ENCODE measurements at regions not wholly inside any gene's neighbourhood (a gene's known extent, or its start where the extent isn't known, plus 50 kb on each side); places are given as distances from the start of the nearest gene placed in this dataset.
"Not testable (repeated sequence)": the region's sequence is repeated elsewhere in the genome, so short reads cannot be mapped to it uniquely, and the experiment has no call there.

DNA sequence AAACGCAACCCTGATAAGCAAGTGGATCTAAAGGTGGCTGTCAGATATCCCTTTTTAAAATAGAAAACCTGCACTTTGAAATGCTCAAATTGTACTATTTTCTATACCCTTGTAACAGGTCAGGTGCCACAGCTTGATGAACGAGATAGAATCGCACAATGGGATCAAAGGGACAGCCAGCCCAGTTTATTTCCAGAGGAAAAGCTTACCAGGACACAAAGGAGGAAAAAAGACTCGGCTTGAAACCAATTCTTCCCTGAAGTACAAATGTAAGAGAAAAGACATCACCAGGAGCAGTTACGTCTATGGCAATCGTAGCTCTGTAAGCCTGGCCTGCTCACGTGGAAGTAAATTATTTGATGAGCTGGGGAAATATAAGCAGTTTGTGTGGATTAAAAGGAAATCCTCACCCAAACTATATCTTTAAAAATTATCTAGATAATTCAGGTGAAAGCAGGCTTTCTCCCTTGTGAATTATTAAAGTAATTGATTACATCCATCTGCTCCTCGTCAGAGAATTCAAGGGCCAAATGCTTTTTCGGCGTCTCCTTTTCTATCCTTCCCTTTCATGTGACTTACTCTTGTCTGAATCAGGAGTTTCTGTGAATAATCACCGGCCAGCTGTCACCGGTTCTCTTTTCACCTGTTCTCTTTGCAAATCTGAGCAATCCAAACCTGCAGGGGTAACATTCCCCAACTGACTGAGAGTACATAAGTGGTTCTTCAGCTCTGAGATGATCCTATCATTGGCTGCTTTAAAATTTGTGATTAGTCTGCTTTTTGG, 339.2 kb upstream of the ONECUT1 start:
- Histone ChIP-seq H3K9me2 (replicated peaks; ENCODE audit: insufficient read depth) (no peaks in the 10 kb centered on the region), H3K79me2 (no peaks in the 10 kb centered on the region), H2AFZ (no peak overlapping the region), H3K4me3 (no peak overlapping the region), H3K27ac (no peak overlapping the region), H3K4me2 (no peak overlapping the region), H3K4me1 (ENCODE audit: insufficient read depth) (no peaks in the 10 kb centered on the region), H3K36me3 (replicated peaks; ENCODE audit: insufficient read depth, low read depth) (no peaks in the 10 kb centered on the region), H3K9me3 (ENCODE audit: low read depth) (no peaks in the 10 kb centered on the region), H3K27me3 (no peaks in the 10 kb centered on the region), H4K20me1 (ENCODE audit: insufficient read depth, poor library complexity, severe bottlenecking) (no peaks in the 10 kb centered on the region)
- DNase-seq (ENCODE audit: low spot score), result no peak
- WGBS (ENCODE audit: low lambda C conversion rate, missing lambda C conversion rate), result 55% methylated on average over 12 of the region's 12 CpGs
- TF ChIP-seq CTCF (IDR thresholded peaks at IDR 0.05; ENCODE audit: poor library complexity) (no peak), EZH2 (IDR thresholded peaks at IDR 0.05; ENCODE audit: borderline replicate concordance) (no peak), EZH2phosphoT487 (IDR thresholded peaks at IDR 0.05; ENCODE audit: low read depth, severe bottlenecking, unreplicated experiment) (no peak)

GRCh38 chr15:53128652-53129051, 338.5 kb upstream of the ONECUT1 start:
- Histone ChIP-seq H3K4me3 (no peak overlapping the region), H3K9me3 (ENCODE audit: low read depth) (no peaks in the 10 kb centered on the region), H3K27ac (no peak overlapping the region)

GRCh38 chr15:53126144-53126543, 336.0 kb upstream of the ONECUT1 start:
- H3K27me3 ChIP-seq, result no peaks in the 10 kb centered on the region
- H2AFZ ChIP-seq, result no peak overlapping the region
- no peaks in the 10 kb centered on the region for H3K9me3 ChIP-seq (ENCODE audit: low read depth)
- DNase-seq (ENCODE audit: low spot score), result no peak
- H3K4me1 ChIP-seq (ENCODE audit: insufficient read depth), result no peaks in the 10 kb centered on the region
- H4K20me1 ChIP-seq (ENCODE audit: insufficient read depth, poor library complexity, severe bottlenecking), result no peaks in the 10 kb centered on the region
- no peak for TF ChIP-seq CTCF (IDR thresholded peaks at IDR 0.05; ENCODE audit: poor library complexity)
- no peak for TF ChIP-seq EZH2phosphoT487 (IDR thresholded peaks at IDR 0.05; ENCODE audit: low read depth, severe bottlenecking, unreplicated experiment)
- TF ChIP-seq EZH2 (IDR thresholded peaks at IDR 0.05; ENCODE audit: borderline replicate concordance), result no peak
- H3K9me2 ChIP-seq (replicated peaks; ENCODE audit: insufficient read depth), result no peaks in the 10 kb centered on the region
- no peaks in the 10 kb centered on the region for H3K36me3 ChIP-seq (replicated peaks; ENCODE audit: insufficient read depth, low read depth)
- H3K4me2 ChIP-seq, result no peak overlapping the region
- no peak overlapping the region for H3K4me3 ChIP-seq
- H3K27ac ChIP-seq, result no peak overlapping the region
- WGBS (ENCODE audit: low lambda C conversion rate, missing lambda C conversion rate), result 61% methylated on average over 4 of the region's 4 CpGs
- H3K79me2 ChIP-seq, result no peaks in the 10 kb centered on the region

More at GRCh38 chr15:53128652-53129051, 338.5 kb upstream of the ONECUT1 start:
- no peaks in the 10 kb centered on the region for H3K4me1 ChIP-seq (ENCODE audit: insufficient read depth)
- no peaks in the 10 kb centered on the region for H3K27me3 ChIP-seq
- WGBS (ENCODE audit: low lambda C conversion rate, missing lambda C conversion rate), result 17% methylated on average over 5 of the region's 5 CpGs
- no peaks in the 10 kb centered on the region for H3K79me2 ChIP-seq
- DNase-seq (ENCODE audit: low spot score), result no peak
- no peak for TF ChIP-seq EZH2phosphoT487 (IDR thresholded peaks at IDR 0.05; ENCODE audit: low read depth, severe bottlenecking, unreplicated experiment)
- no peaks in the 10 kb centered on the region for H3K36me3 ChIP-seq (replicated peaks; ENCODE audit: insufficient read depth, low read depth)
- no peaks in the 10 kb centered on the region for H3K9me2 ChIP-seq (replicated peaks; ENCODE audit: insufficient read depth)
- H4K20me1 ChIP-seq (ENCODE audit: insufficient read depth, poor library complexity, severe bottlenecking), result no peaks in the 10 kb centered on the region
- no peak overlapping the region for H2AFZ ChIP-seq
- H3K4me2 ChIP-seq, result no peak overlapping the region

DNA sequence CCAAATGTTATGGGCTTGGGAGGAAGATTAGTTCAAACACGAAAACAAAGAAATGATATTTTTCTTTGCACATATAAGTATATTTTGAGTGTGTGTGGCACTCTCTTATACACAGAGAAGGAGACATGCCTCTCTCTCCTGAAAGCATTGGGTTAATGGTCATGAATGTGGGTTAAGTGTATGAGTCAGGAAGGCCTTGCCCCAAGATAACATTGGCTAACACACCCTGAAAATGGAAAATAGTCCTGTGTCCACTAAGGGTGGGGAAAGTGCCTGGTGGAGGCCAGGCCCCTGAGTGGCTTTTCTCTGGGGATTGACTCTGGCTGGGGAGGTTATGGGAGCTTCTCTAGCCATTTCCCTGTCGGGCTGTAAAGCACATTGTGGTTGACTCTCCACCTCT, 332.7 kb upstream of the ONECUT1 start:
- H3K4me3 ChIP-seq, result no peak overlapping the region
- 97% methylated on average over 2 of the region's 2 CpGs for WGBS (ENCODE audit: low lambda C conversion rate, missing lambda C conversion rate)
- H3K9me2 ChIP-seq (replicated peaks; ENCODE audit: insufficient read depth), result no peaks in the 10 kb centered on the region
- no peaks in the 10 kb centered on the region for H3K9me3 ChIP-seq (ENCODE audit: low read depth)
- no peak overlapping the region for H2AFZ ChIP-seq
- H3K4me1 ChIP-seq (ENCODE audit: insufficient read depth), result no peaks in the 10 kb centered on the region
- no peaks in the 10 kb centered on the region for H3K27me3 ChIP-seq
- no peaks in the 10 kb centered on the region for H3K36me3 ChIP-seq (replicated peaks; ENCODE audit: insufficient read depth, low read depth)
- H3K27ac ChIP-seq, result no peak overlapping the region
- no peak overlapping the region for H3K4me2 ChIP-seq
- no peaks in the 10 kb centered on the region for H3K79me2 ChIP-seq
- DNase-seq (ENCODE audit: low spot score), result no peak
- no peaks in the 10 kb centered on the region for H4K20me1 ChIP-seq (ENCODE audit: insufficient read depth, poor library complexity, severe bottlenecking)
- no peak for TF ChIP-seq EZH2 (IDR thresholded peaks at IDR 0.05; ENCODE audit: borderline replicate concordance)
- TF ChIP-seq CTCF (IDR thresholded peaks at IDR 0.05; ENCODE audit: poor library complexity), result no peak
- no peak for TF ChIP-seq EZH2phosphoT487 (IDR thresholded peaks at IDR 0.05; ENCODE audit: low read depth, severe bottlenecking, unreplicated experiment)

- not testable (repeated sequence) for H3K27me3 ChIP-seq
Observed at GRCh38 chr15:53116915-53117314, 326.8 kb upstream of the ONECUT1 start.

More at GRCh38 chr15:53116915-53117314, 326.8 kb upstream of the ONECUT1 start:
- H3K4me2 ChIP-seq; H3K79me2 ChIP-seq; H3K36me3 ChIP-seq (replicated peaks; ENCODE audit: insufficient read depth, low read depth); H2AFZ ChIP-seq; DNase-seq (ENCODE audit: low spot score); H3K9me2 ChIP-seq (replicated peaks; ENCODE audit: insufficient read depth); H4K20me1 ChIP-seq (ENCODE audit: insufficient read depth, poor library complexity, severe bottlenecking); H3K9me3 ChIP-seq (ENCODE audit: low read depth); H3K27ac ChIP-seq; H3K4me3 ChIP-seq; H3K4me1 ChIP-seq (ENCODE audit: insufficient read depth): not testable (repeated sequence)
